ENCODE measurements at regions not wholly inside any gene's neighbourhood (a gene's known extent, or its start where the extent isn't known, plus 50 kb on each side); places are given as distances from the start of the nearest gene placed in this dataset.
"Not testable (repeated sequence)": the region's sequence is repeated elsewhere in the genome, so short reads cannot be mapped to it uniquely, and the experiment has no call there.

DNA sequence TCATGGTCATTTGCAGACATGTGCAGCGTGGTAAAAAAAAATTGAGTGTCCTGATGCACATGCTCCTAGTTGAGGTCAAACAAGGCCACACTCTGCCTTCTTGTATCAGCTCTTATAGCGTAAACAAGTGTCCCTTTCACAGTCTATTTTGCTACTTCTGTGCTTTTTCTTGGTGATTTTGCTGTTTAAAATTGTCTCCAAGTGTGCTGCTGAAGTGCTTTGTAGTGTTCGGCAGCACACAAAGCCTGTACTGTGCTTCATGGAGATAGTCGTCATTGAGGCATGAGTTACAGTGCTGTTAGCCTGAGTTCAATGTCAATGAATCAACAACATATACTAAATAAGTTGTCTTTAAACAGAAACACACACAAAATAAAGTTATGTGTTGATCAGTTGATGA is 690.4 kb upstream of the MEF2C start:
- DNase-seq (ENCODE audit: low read depth in 2 of 2), result no peak

DNA sequence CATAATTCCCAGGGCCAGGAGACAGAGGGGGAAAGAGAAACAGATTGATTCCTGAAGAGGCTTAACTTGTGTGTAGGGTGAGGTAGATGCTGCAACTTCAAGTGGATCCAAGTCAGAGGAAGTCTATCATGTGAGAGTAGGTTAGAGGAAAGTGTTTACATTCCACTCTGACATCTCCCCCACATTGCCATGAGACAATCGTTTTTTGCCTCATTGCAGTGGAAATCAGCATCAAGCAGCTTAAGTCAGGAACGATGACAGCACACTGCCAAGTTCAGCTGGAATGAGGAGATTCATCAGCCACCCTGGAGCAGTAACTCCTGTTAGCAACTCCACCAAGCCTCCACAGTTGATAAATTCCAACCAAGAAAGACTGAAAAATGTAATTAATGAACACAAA is 689.7 kb upstream of the MEF2C start:
- DNase-seq (ENCODE audit: low read depth in 2 of 2), result no peak

DNA sequence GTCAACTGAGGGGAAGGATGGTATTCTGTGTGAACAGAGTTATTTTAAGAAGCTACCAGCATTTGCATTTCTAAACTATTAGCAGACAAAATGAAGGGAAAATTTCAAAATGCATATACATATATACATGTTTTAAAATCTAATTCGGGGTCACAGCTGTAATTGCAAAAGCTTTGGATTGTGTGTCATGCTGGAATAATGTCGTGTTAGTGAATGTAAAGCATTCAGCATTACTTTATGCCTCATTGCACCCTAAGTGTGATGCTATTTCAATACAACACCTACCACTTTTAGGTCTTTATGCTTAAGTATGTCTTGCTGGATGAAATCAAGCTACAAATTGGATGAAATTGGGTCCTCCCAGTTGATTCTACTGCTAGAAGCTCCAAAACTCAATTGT is 687.6 kb upstream of the MEF2C start:
- DNase-seq (ENCODE audit: low read depth in 2 of 2), result no peak

DNA sequence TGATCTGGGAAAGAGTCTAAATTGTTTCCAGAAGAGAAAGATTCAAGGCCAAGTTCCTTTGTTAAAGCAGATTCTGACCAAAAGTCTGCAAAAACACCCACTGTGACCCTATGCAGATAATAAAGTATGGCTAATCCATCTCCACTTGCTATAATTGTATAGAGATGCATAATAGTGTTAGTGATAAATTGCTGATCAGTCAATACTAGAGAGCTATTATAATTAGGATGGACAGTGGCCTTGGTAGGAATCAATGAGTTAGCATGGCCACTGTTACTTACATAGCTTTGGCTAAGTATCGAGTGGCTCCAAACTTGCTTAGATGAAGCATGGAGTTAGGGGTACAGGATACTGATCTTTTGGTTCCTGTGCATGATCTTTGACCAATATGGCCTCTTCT is 683.4 kb upstream of the MEF2C start:
- no peak for DNase-seq (ENCODE audit: low read depth in 2 of 2)

DNA sequence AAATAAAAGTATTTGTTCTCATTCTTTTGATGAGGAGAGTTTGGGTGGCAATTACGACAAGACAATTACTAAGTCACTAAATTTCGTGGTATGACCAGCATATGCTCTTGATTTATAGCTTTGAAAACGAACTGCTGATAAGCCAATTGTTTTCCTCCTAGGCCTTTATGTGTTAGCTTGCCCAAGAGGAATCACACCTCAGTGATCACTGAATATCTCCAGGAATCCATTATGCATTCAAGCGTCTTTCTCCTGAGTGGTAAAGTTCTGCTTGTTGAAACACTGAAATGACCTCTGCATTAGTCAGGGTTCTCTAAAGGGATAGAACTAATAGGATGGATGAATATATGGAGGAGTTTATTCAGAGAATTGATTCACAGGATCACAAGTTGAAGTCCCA is 677.7 kb upstream of the MEF2C start:
- DNase-seq (ENCODE audit: low read depth in 2 of 2), result no peak

DNA sequence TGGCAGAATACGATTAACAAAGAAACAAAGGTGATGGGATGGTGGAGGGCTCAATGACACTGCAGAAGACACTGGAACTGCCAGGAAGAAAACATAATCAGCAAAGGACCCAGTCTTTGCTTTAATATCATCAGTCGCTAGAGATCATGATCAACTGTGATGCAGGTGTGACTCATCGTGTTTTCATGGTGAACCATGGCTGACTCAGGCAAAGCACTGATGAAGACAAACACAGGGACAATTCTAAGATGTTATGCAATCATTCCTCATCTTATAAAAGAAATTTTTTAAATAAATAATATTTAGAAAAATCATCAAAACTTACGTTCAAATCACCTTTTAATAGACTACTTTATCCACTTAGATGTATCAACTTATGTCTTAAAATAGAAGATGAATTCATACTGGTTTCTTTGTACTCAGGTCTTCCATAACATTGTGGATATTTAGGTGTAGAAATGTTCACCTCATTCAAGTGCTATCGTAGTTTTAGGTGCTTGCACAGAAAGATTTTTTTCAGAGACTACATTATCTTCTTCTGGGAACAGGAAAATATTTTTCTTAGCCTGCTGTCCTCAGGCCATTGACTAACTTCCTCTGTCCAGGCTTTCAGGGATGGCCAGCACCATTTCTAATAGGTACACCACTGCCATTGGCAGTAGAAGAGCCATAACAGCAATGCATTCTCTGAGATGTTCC is 673.4 kb upstream of the MEF2C start:
- DNase-seq (ENCODE audit: low read depth in 2 of 2), result peak; percentile 1 to 34

DNA sequence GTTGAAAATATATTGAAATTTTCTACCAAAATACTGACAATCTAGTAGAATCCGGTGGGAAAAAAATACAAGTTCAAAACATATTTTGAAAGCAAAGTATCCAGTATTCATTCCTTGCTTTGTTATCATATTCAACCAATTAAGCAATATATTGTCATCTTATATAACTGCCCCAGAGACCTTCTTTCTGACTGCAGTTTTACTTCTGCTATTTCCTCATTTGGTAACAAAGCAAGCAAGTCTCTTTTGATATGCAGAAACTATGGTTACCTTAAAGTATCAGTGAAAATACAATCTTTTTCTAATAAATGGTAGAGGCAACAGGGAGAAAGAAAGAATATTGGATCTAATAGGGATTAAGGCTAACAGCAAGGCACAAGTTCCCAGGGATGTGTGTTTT is 663.7 kb upstream of the MEF2C start:
- DNase-seq (ENCODE audit: low read depth in 2 of 2), result no peak

DNA sequence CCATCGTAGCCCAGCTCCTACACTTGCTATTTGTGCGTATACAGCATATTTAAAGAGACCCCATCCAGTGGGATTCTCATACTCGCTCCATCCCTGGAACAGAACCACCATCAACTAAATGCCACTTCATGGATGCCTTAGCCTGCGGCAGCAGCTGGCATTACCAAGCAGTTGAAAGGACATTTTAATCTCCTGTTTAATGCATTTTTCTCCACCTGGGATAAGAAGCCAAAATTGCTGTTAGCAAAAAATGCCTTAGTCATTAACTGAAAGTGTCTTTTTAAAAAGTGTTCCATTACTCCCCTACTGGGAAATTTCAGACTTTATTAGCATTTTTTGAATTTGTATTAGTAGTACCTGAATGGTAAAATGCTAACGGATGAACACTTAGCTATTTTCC is 662.6 kb upstream of the MEF2C start:
- DNase-seq (ENCODE audit: low read depth in 2 of 2), result no peak

DNA sequence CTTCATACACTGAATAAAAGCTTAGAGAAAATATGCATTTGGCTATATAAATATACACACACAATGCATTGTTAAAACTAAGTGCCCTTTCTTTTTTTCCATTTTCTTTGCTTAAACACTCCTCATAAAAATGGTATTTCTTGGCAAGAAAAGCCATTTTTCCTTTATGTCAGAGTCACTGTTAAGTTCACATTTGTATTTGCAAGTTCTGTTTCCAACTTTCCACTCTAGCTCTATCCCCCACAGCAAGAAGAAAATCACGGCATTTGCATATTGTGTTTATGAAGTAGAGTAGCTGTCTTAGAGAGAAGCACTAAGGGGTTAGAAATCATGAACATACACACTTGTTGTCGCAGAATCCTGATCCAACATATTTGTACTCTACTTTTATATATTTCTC is 662.1 kb upstream of the MEF2C start:
- no peak for DNase-seq (ENCODE audit: low read depth in 2 of 2)

DNA sequence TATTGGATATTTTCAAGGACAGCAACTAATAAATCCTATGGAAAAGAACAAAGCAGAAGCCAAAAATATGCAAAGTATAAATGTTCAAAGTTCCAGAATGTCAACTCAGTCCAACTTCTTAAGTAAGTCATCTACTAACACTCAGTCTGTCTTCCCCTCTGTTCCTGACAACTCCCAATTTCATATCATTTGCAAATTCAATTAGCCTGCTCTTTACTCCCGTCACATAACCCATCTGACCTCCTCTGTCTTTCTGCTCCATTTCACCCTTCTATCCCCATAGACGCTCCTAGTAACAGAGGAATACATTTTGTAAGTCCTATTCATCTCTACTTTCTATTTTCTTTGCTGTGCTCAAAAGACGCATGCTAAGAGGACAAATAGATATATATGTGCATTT is 659.8 kb upstream of the MEF2C start:
- no peak for DNase-seq (ENCODE audit: low read depth in 2 of 2)

DNA sequence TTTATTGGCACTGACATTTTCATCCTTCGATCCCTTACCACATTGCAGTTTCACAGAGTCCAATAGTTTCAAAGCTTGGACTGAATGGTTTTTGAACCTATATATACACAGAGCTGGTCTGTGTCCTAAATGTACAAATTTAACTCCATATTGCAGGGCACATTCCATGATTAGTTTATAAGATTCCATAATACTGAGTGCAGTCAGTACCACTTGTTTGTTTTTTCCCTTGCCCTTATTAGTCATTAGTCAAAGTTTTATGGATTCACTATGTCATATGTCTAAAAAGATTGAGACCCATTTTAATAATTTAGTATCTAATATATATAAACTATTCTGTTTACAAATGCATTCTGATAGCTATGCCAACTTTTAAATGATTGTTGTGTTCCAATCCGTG is 654.8 kb upstream of the MEF2C start:
- DNase-seq (ENCODE audit: low read depth in 2 of 2), result no peak

DNA sequence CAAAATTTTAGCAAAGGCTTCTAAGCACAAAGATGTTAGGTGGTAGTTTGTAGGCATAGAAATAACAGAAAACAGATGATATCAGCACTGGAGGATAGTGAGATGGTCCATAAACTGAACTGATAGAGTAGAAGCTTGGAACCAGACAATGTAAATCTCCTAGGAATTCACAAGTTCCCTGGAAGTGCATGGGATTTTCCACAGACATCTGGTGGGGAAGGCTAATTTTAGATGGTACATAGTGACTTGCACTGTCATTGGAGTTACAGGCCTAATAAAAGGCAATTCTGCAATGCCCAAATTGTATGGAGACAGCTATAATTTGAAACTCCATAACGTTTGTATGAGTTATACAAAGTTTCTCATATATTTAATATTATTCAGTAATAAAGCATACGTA is 653.0 kb upstream of the MEF2C start:
- DNase-seq (ENCODE audit: low read depth in 2 of 2), result no peak

DNA sequence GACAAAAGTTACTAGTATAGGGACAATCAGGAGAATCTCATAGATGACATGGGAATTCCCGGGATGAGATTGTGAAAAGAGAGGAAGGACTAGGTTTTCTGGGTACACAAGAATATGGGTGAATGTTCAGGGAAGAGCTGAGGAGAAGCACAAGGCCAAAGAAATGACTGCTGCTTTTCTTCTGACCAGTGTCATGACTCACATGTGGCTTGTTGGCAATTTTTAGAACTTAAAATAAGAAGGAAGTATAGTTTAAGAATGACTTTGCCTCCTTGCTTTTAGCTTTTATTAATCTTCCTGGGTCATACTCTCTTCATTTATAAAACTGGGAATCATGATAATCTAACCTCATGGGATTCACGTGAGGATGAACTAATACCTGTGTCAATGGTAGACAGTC is 652.4 kb upstream of the MEF2C start:
- no peak for DNase-seq (ENCODE audit: low read depth in 2 of 2)

DNA sequence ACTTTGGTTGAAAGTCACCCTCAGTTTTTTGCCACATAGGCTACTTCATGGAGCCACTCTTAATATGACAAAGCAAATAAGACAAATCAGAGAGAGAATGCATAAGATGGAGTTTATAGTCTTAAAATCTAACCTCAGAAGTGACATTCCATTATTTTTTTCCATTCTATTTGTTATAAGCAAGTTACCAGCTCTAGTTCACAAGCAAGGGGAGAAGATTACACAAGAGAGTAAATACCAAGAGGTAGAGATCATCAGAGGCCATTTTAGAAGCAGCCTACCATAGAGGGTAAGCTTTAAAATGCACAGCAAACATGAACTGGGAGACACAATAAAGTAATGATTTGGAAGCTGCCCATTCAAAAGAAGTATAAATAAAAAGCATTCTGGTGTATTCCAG is 651.3 kb upstream of the MEF2C start:
- no peak for DNase-seq (ENCODE audit: low read depth in 2 of 2)

DNA sequence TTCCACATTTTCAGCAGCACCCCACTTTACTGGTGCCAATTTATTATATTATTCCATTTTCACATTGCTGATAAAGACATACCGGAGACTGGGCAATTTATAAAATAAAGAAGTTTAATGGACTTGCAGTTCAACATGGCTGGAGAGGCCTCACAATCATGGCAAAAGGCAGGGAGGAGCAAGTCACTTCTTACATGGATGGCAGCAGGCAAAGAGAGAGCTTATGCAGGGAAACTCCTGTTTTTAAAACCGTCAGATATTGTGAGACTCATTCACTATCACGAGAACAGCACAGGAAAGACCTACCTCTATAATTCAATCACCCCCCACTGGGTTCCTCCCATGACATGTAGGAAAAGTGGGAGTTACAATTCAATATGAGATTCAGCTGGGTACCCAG is 641.8 kb upstream of the MEF2C start:
- no peak for DNase-seq (ENCODE audit: low read depth in 2 of 2)

DNA sequence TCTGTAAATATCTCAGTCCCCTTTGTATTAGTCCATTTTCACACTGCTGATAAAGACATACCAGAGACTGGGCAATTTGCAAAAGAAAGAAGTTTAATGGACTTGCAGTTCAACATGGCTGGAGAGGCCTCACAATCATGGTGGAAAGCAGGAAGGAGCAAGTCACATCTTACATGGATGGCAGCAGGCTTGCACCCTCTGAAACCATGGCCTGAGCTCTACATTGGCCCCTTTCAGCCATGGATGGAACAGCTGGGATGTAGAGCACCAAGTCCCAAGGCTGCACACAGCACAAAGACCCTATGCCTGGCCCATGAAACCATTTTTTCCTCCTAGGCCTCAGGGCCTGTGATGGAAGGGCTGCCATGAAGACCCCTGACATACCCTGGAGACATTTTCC is 640.9 kb upstream of the MEF2C start:
- DNase-seq (ENCODE audit: low read depth in 2 of 2), result not testable (repeated sequence)

DNA sequence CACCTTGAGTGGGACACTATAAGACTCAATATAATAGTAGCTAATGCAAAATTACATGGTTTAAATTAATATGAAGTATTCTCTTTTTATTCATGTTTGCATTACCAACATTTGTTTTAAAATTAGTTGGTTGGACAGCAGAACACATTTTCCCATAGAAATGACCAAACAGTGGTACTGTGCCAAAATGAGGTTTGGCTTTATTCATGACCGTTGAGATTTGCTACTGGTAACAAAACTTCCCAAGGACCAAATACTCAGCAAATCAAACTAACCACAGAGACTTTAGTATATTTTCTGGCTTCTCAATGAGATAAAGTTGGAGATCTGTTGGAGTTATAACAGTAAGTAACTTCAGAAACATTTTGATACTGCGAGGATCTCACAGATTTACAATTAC is 637.8 kb upstream of the MEF2C start:
- no peak for DNase-seq (ENCODE audit: low read depth in 2 of 2)

DNA sequence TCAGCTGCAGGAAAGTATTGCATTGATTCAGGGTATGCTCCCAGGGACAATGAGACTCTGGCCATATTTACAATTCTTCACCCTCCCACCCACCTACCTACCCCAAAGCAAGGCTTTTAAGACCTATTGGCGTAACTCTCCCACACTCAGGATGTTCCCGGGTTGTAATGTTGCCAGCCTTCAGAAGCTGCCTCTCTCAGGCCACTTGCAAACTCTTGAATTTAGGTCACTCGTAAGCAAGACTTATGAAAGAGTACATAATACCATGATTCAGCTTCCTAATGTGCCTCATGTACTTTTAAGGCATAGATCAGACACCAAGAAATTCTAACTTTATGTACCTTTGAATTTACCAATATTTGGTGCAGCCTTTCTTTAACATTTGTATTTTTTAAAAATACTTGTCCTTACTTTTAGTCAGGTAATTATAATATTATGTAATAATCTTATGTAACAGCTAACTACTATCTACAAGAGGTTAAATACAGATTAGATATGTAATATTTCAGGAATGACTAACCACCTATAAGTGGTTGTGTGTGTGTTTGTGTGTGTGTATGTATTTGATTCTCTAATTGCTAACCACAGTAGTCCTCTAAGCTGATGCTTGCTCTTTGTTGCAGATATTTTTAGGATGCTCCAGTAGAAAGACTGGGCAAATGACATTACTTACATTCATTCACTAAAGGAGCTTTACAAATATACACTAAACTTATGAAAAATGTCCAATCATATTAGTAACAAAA is 630.5 kb upstream of the MEF2C start:
- DNase-seq (ENCODE audit: low read depth in 2 of 2), result no peak

DNA sequence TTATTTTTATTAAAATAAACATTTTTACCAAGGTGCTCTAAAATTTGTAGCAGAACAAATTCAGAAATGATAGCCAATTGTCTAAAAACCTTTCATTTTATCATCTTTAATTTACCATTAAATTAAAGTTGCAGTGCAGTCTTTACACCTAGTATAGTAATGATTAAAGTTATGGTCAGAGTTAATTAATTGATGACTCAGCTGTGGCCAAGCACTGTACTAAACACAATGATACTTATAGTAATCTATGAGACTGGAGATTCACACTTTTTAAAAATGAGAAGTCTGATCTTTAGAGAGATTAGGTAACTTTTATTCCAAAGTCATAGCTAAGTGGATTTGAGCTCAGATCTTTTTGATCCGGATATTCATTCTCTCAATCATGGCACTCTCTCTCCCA is 621.1 kb upstream of the MEF2C start:
- no peak for DNase-seq (ENCODE audit: low read depth in 2 of 2)

DNA sequence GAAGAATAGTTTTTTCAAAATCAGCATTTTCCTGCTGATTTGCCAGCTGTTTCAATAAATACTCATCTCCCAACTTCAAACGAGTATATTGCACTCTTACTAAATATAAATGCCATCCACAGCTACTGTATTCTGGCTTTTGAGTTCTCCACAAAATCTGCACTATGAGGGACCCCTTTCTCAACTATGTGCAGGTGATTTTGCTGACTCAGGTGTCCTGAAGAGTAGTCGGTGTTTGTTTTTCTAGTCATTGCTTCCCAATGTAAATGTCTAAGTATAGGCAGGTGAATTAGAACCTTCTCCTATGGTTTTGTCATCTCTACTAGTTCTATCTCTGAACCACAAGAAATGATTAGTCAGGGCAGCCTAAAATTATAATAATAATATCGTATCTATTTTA is 616.8 kb upstream of the MEF2C start:
- DNase-seq (ENCODE audit: low read depth in 2 of 2), result no peak

DNA sequence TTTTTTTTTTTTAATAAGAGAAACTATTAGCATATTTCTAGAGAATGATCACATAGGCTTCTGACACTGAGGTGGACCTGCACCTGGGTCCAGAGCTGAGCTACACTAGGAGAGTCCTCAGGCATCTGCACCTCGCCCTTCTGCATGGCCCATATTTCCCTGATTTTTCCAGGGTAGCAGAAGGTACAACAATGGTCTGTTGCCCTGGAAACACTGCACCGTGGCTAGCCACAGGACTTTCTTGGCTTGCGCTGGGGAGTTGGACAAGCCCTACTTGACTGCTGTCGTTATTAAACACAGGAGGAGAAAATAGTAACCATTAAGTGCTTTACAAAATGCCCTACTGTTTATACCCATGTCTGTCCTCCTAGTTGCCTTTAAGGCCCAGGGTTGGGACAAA is 615.7 kb upstream of the MEF2C start:
- no peak for DNase-seq (ENCODE audit: low read depth in 2 of 2)

DNA sequence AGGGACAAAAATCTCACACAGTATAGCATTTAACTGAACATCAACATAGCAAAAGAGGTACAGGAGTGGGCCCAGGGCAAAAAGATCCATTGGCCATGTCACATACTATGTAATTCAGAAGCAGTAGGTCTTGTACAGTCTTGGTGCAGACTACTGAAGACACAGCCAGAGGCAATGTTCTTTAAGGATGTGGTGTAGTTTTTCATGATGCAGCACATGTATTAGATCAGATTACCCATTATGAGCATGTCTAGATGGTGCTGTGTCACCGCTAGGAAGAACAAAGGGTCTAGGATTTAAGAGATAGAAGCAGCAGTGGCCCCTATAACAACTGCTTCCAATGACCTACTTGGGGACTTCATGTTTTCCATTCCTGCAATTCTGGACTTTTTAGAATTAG is 610.4 kb upstream of the MEF2C start:
- DNase-seq (ENCODE audit: low read depth in 2 of 2), result no peak

DNA sequence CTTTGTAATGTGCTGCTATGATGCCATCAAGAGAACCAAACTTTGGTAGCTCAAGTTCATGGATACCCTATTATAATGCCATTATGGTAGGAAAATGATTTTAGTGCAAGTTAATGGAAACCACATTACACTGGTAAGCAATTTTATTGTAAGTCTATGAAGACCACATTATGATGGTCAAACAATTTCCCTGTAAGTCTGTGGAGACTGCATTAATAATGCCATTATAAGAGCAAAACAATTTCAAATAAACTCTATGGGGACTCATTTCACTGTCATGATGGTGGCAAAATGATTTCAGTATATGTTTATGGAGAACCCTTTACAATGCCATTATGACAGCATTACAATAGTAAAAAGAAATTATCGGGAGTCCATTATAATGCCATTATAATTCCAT is 602.0 kb upstream of the MEF2C start:
- DNase-seq (ENCODE audit: low read depth in 2 of 2), result no peak

Data from lung microvascular endothelial cell (primary cell).